IPS-20b (cell line): ENCODE measurements at regions not wholly inside any gene's neighbourhood (a gene's known extent, or its start where the extent isn't known, plus 50 kb on each side); places are given as distances from the start of the nearest gene placed in this dataset.

Experiments
- H3K27ac ChIP-seq: one replicate; pipeline ENCODE4 v1.5.1; 2013; ENCODE audit warnings: low read length
- H3K27me3 ChIP-seq: 2 replicates; pipeline ENCODE4 v1.6.1; 2013; ENCODE audit warnings: mild to moderate bottlenecking, low read length, inconsistent platforms; ENCODE audit not compliant: insufficient read depth
- H3K36me3 ChIP-seq: 2 replicates; pipeline ENCODE4 v1.6.1; 2013; ENCODE audit warnings: low read depth, mild to moderate bottlenecking, inconsistent platforms, low read length, moderate library complexity; ENCODE audit not compliant: insufficient read depth
- H3K4me1 ChIP-seq: 2 replicates; pipeline ENCODE4 v1.6.1; 2013; ENCODE audit warnings: mild to moderate bottlenecking, control low read depth, inconsistent platforms, low read length, moderate library complexity; ENCODE audit not compliant: insufficient read depth
- H3K4me3 ChIP-seq: 2 replicates; pipeline ENCODE4 v1.5.1; 2013; ENCODE audit warnings: mild to moderate bottlenecking, low read length, inconsistent platforms
- H3K9ac ChIP-seq: 2 replicates; pipeline ENCODE4 v1.6.1; 2013; ENCODE audit warnings: low read depth, mild to moderate bottlenecking, inconsistent platforms, low read length, moderate library complexity
- H3K9me3 ChIP-seq: 2 replicates; pipeline ENCODE4 v1.6.1; 2013; ENCODE audit warnings: mild to moderate bottlenecking, low read depth, low read length, inconsistent platforms; ENCODE audit not compliant: insufficient read depth

- H3K36me3 ChIP-seq = no peaks in the 10 kb centered on the region
- no peaks in the 10 kb centered on the region for H3K4me1 ChIP-seq
- no peak overlapping the region for H3K9ac ChIP-seq
- no peaks in the 10 kb centered on the region for H3K27me3 ChIP-seq
- no peaks in the 10 kb centered on the region for H3K9me3 ChIP-seq
- no peak overlapping the region for H3K27ac ChIP-seq
- H3K4me3 ChIP-seq = no peak overlapping the region
These were observed 225.8 kb upstream of the UMPS start for GRCh38 chr3:124504332-124505059.

GRCh38 chr3:124509884-124510283 lies 220.4 kb upstream of the UMPS start:
- Histone ChIP-seq H3K9me3 (no peaks in the 10 kb centered on the region), H3K4me3 (no peak overlapping the region), H3K9ac (no peak overlapping the region), H3K27ac (no peak overlapping the region), H3K36me3 (no peaks in the 10 kb centered on the region), H3K4me1 (peaks cover 5% of the 10 kb centered on the region; the same call in 1 of the 2 replicates), H3K27me3 (no peaks in the 10 kb centered on the region)

- Histone ChIP-seq H3K4me3 (no peak overlapping the region), H3K27me3 (no peaks in the 10 kb centered on the region), H3K9ac (no peak overlapping the region), H3K36me3 (no peaks in the 10 kb centered on the region), H3K4me1 (peaks cover 5% of the 10 kb centered on the region; the same call in 1 of the 2 replicates), H3K27ac (no peak overlapping the region), H3K9me3 (no peaks in the 10 kb centered on the region)
These were observed 220.0 kb upstream of the UMPS start for GRCh38 chr3:124510290-124510689.

GRCh38 chr3:124512881-124513609 lies 217.2 kb upstream of the UMPS start:
- Histone ChIP-seq H3K9ac (no peak overlapping the region), H3K4me1 (peaks cover 5% of the 10 kb centered on the region; the same call in 1 of the 2 replicates), H3K4me3 (no peak overlapping the region), H3K36me3 (no peaks in the 10 kb centered on the region), H3K27ac (no peak overlapping the region), H3K27me3 (no peaks in the 10 kb centered on the region), H3K9me3 (no peaks in the 10 kb centered on the region)

- no peaks in the 10 kb centered on the region for H3K9me3 ChIP-seq
- H3K27ac ChIP-seq = no peak overlapping the region
- no peak overlapping the region for H3K4me3 ChIP-seq
- no peaks in the 10 kb centered on the region for H3K36me3 ChIP-seq
- H3K27me3 ChIP-seq = no peaks in the 10 kb centered on the region
- H3K4me1 ChIP-seq = peaks cover 5% of the 10 kb centered on the region; the same call in 1 of the 2 replicates
- H3K9ac ChIP-seq = no peak overlapping the region
These were observed 216.6 kb upstream of the UMPS start for GRCh38 chr3:124513610-124513997.

- no peak overlapping the region for H3K9ac ChIP-seq
- H3K27me3 ChIP-seq = no peaks in the 10 kb centered on the region
- peaks cover 5% of the 10 kb centered on the region; the same call in 1 of the 2 replicates for H3K4me1 ChIP-seq
- no peak overlapping the region for H3K4me3 ChIP-seq
- H3K9me3 ChIP-seq = no peaks in the 10 kb centered on the region
- H3K27ac ChIP-seq = no peak overlapping the region
- H3K36me3 ChIP-seq = no peaks in the 10 kb centered on the region
These were observed 215.6 kb upstream of the UMPS start for GRCh38 chr3:124514683-124515082.

- Histone ChIP-seq H3K4me1 (peaks cover 16% of the 10 kb centered on the region; the same call in 1 of the 2 replicates), H3K4me3 (no peak overlapping the region), H3K27ac (no peak overlapping the region), H3K9ac (no peak overlapping the region), H3K36me3 (no peaks in the 10 kb centered on the region), H3K27me3 (no peaks in the 10 kb centered on the region), H3K9me3 (no peaks in the 10 kb centered on the region)
These were observed 213.9 kb upstream of the UMPS start for GRCh38 chr3:124516333-124516732.

- no peak overlapping the region for H3K9ac ChIP-seq
- H3K4me1 ChIP-seq = peaks cover 16% of the 10 kb centered on the region; the same call in 1 of the 2 replicates
- no peaks in the 10 kb centered on the region for H3K36me3 ChIP-seq
- no peaks in the 10 kb centered on the region for H3K9me3 ChIP-seq
- no peak overlapping the region for H3K4me3 ChIP-seq
- no peaks in the 10 kb centered on the region for H3K27me3 ChIP-seq
- H3K27ac ChIP-seq = no peak overlapping the region
These were observed 212.9 kb upstream of the UMPS start for GRCh38 chr3:124517306-124517705.

GRCh38 chr3:124518350-124518749 lies 211.9 kb upstream of the UMPS start:
- peaks cover 11% of the 10 kb centered on the region; the same call in 1 of the 2 replicates for H3K4me1 ChIP-seq
- H3K36me3 ChIP-seq = no peaks in the 10 kb centered on the region
- no peaks in the 10 kb centered on the region for H3K27me3 ChIP-seq
- H3K9ac ChIP-seq = no peak overlapping the region
- H3K9me3 ChIP-seq = no peaks in the 10 kb centered on the region
- no peak overlapping the region for H3K27ac ChIP-seq
- no peak overlapping the region for H3K4me3 ChIP-seq

GRCh38 chr3:124519591-124520194 lies 210.6 kb upstream of the UMPS start:
- Histone ChIP-seq H3K9ac (no peak overlapping the region), H3K36me3 (no peaks in the 10 kb centered on the region), H3K4me3 (no peak overlapping the region), H3K9me3 (no peaks in the 10 kb centered on the region), H3K4me1 (peaks cover 11% of the 10 kb centered on the region; the same call in 1 of the 2 replicates), H3K27me3 (no peaks in the 10 kb centered on the region), H3K27ac (no peak overlapping the region)

- H3K9me3 ChIP-seq = no peaks in the 10 kb centered on the region
- peaks cover 11% of the 10 kb centered on the region; the same call in 1 of the 2 replicates for H3K4me1 ChIP-seq
- no peak overlapping the region for H3K9ac ChIP-seq
- H3K27ac ChIP-seq = no peak overlapping the region
- H3K36me3 ChIP-seq = no peaks in the 10 kb centered on the region
- no peak overlapping the region for H3K4me3 ChIP-seq
- H3K27me3 ChIP-seq = no peaks in the 10 kb centered on the region
These were observed 209.3 kb upstream of the UMPS start for GRCh38 chr3:124520970-124521369.
